ENCODE measurements at regions not wholly inside any gene's neighbourhood (a gene's known extent, or its start where the extent isn't known, plus 50 kb on each side); places are given as distances from the start of the nearest gene placed in this dataset.

- Mint-ChIP-seq H3K4me1 (no peaks in the 10 kb centered on the region), H3K4me3 (no peak overlapping the region), H3K27ac (no peak overlapping the region), H3K36me3 (no peaks in the 10 kb centered on the region), H3K27me3 (no peaks in the 10 kb centered on the region), H3K9me3 (no peaks in the 10 kb centered on the region)
- no peak for DNase-seq
- CTCF ChIA-PET: no interaction called here
Observed at GRCh38 chr4:128384765-128385598, 97.4 kb upstream of the PGRMC2 start.

GRCh38 chr4:128384091-128384520 lies 96.5 kb upstream of the PGRMC2 start:
- Mint-ChIP-seq H3K9me3 (no peaks in the 10 kb centered on the region), H3K27ac (no peak overlapping the region), H3K4me1 (no peaks in the 10 kb centered on the region), H3K36me3 (no peaks in the 10 kb centered on the region), H3K27me3 (no peaks in the 10 kb centered on the region), H3K4me3 (no peak overlapping the region)
- DNase-seq: no peak
- CTCF ChIA-PET: no interaction called here

- Mint-ChIP-seq H3K27me3 (no peaks in the 10 kb centered on the region), H3K4me3 (no peak overlapping the region), H3K36me3 (no peaks in the 10 kb centered on the region), H3K9me3 (peaks cover 9% of the 10 kb centered on the region), H3K27ac (no peak overlapping the region), H3K4me1 (no peaks in the 10 kb centered on the region)
- DNase-seq: no peak
- CTCF ChIA-PET: no interaction called here
Observed at GRCh38 chr4:128381748-128382559, 94.3 kb upstream of the PGRMC2 start.

DNA sequence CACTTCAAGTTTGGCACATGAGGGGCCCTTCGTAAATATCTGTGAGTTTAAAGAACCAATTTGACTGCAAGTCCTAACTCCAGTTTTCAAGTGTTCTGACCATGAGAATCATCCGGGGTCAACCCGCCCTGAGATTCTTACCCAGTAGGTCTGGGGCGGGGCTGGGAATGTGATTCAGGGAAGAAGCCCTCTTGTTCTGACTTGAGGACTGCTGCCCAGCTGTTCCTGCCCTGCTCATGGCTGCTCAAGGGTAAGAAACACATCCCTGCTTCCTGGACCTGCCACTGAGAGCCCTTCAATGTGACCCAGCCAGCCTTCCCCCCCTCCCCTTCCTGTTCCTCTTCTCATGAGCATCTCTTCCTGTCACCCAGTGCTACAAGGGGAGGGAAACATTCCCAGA lies 92.7 kb upstream of the PGRMC2 start:
- Mint-ChIP-seq H3K36me3 (no peaks in the 10 kb centered on the region), H3K4me3 (no peak overlapping the region), H3K27ac (no peak overlapping the region), H3K27me3 (no peaks in the 10 kb centered on the region), H3K4me1 (no peaks in the 10 kb centered on the region), H3K9me3 (peaks cover 15% of the 10 kb centered on the region)
- CTCF ChIA-PET: no interaction called here
- no peak for DNase-seq

DNA sequence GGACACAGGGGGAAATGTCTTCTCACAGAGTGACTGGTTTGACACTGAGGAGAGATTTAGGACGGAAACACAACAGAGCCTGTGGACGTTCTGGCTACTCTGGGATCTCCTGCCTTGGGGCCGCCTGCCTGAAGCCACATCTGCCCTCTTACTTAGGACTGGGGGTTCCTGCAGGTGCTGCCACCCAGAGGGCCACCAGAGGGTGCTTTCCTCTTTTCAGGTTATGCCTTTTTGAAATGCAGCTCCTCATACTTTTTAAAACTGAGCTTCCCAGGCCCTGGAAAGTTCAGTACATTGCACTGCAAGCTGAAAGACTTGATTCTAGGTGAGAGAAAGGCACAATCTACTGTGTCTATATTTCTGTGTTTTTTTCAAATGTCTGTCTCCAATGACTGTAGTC lies 92.2 kb upstream of the PGRMC2 start:
- no peaks in the 10 kb centered on the region for H3K27me3 Mint-ChIP-seq
- no peaks in the 10 kb centered on the region for H3K36me3 Mint-ChIP-seq
- no peak overlapping the region for H3K4me3 Mint-ChIP-seq
- H3K27ac Mint-ChIP-seq: no peak overlapping the region
- CTCF ChIA-PET: no interaction called here
- no peak for DNase-seq
- H3K4me1 Mint-ChIP-seq: no peaks in the 10 kb centered on the region
- peaks cover 15% of the 10 kb centered on the region for H3K9me3 Mint-ChIP-seq

DNA sequence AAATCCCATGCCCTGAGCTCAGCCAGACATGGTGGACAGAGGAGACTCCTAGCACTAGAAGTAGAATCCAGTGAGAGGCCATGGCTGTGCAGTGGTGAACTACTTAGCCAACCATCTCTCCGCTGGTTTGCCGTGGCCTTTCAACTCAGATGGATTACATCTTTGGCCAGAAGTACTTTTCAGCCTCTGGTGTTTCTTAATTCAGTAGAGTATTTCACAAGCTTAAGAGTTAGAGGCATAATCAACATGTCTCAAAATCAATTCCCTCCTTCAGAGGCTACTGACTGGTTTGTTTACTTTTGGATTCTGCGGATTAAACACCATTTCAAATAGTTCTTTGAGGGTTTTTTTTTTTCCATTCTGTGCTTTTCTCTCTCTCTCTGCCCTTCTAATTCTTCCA lies 91.1 kb upstream of the PGRMC2 start:
- Mint-ChIP-seq H3K27me3 (no peaks in the 10 kb centered on the region), H3K4me3 (no peak overlapping the region), H3K9me3 (peaks cover 15% of the 10 kb centered on the region), H3K36me3 (no peaks in the 10 kb centered on the region), H3K4me1 (no peaks in the 10 kb centered on the region), H3K27ac (no peak overlapping the region)
- no peak for DNase-seq
- CTCF ChIA-PET: no interaction called here

- Mint-ChIP-seq H3K27me3 (no peaks in the 10 kb centered on the region), H3K9me3 (peaks cover 15% of the 10 kb centered on the region), H3K4me1 (no peaks in the 10 kb centered on the region), H3K4me3 (no peak overlapping the region), H3K27ac (no peak overlapping the region), H3K36me3 (no peaks in the 10 kb centered on the region)
- no peak for DNase-seq
- CTCF ChIA-PET: no interaction called here
Observed at GRCh38 chr4:128376958-128377357, 89.3 kb upstream of the PGRMC2 start.

GRCh38 chr4:128376303-128376702 lies 88.7 kb upstream of the PGRMC2 start:
- H3K27ac Mint-ChIP-seq: no peak overlapping the region
- H3K4me3 Mint-ChIP-seq: no peak overlapping the region
- H3K9me3 Mint-ChIP-seq: peaks cover 15% of the 10 kb centered on the region
- no peaks in the 10 kb centered on the region for H3K36me3 Mint-ChIP-seq
- no peaks in the 10 kb centered on the region for H3K27me3 Mint-ChIP-seq
- H3K4me1 Mint-ChIP-seq: no peaks in the 10 kb centered on the region
- CTCF ChIA-PET: no interaction called here
- DNase-seq: no peak

GRCh38 chr4:128373628-128374027 lies 86.0 kb upstream of the PGRMC2 start:
- CTCF ChIA-PET: no interaction called here
- no peak overlapping the region for H3K4me3 Mint-ChIP-seq
- no peak for DNase-seq
- no peaks in the 10 kb centered on the region for H3K27me3 Mint-ChIP-seq
- H3K9me3 Mint-ChIP-seq: peaks cover 21% of the 10 kb centered on the region
- no peaks in the 10 kb centered on the region for H3K4me1 Mint-ChIP-seq
- H3K27ac Mint-ChIP-seq: no peak overlapping the region
- H3K36me3 Mint-ChIP-seq: no peaks in the 10 kb centered on the region

- CTCF ChIA-PET: no interaction called here
- no peak for DNase-seq
- H3K36me3 Mint-ChIP-seq: no peaks in the 10 kb centered on the region
Observed at GRCh38 chr4:128371876-128372275, 84.3 kb upstream of the PGRMC2 start.

GRCh38 chr4:128371001-128371777 lies 83.6 kb upstream of the PGRMC2 start:
- Mint-ChIP-seq H3K9me3 (peaks cover 7% of the 10 kb centered on the region), H3K27ac (no peak overlapping the region), H3K4me3 (no peak overlapping the region), H3K4me1 (no peaks in the 10 kb centered on the region), H3K36me3 (no peaks in the 10 kb centered on the region), H3K27me3 (no peaks in the 10 kb centered on the region)
- DNase-seq: no peak
- CTCF ChIA-PET: no interaction called here

More at GRCh38 chr4:128371876-128372275, 84.3 kb upstream of the PGRMC2 start:
- Mint-ChIP-seq H3K27ac (no peak overlapping the region), H3K4me1 (no peaks in the 10 kb centered on the region), H3K9me3 (peaks cover 11% of the 10 kb centered on the region), H3K27me3 (no peaks in the 10 kb centered on the region), H3K4me3 (no peak overlapping the region)

DNA sequence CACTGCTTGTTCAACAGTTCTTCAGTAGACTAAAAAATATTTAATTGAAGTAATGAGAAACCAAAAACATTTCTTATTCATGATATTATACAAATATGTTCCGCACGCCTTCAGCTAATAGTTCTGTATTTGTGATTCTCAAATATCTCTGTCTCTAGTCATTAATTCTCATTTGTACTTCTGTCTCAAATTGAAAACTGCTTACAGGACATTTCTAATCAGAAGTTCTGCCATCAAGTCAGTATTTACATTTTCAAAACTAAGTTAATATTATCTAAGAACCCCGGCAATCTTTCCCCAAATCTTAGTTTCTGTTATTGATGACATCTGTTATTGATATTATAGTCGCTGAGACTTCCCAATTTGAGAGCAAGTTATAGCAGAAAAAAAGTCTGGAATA lies 78.6 kb upstream of the PGRMC2 start:
- DNase-seq: no peak
- H3K4me3 Mint-ChIP-seq: no peak overlapping the region
- peaks cover 5% of the 10 kb centered on the region for H3K9me3 Mint-ChIP-seq
- no peak overlapping the region for H3K27ac Mint-ChIP-seq
- no peaks in the 10 kb centered on the region for H3K27me3 Mint-ChIP-seq
- H3K4me1 Mint-ChIP-seq: no peaks in the 10 kb centered on the region
- no peaks in the 10 kb centered on the region for H3K36me3 Mint-ChIP-seq
- CTCF ChIA-PET: no interaction called here

- Mint-ChIP-seq H3K36me3 (no peaks in the 10 kb centered on the region), H3K27ac (no peak overlapping the region), H3K4me3 (no peak overlapping the region), H3K9me3 (peaks cover under 1% of the 10 kb centered on the region), H3K27me3 (no peaks in the 10 kb centered on the region), H3K4me1 (no peaks in the 10 kb centered on the region)
- DNase-seq: no peak
- CTCF ChIA-PET: no interaction called here
Observed at GRCh38 chr4:128364565-128364964, 77.0 kb upstream of the PGRMC2 start.

GRCh38 chr4:128363966-128364365 lies 76.4 kb upstream of the PGRMC2 start:
- CTCF ChIA-PET: interaction anchor here (0.7 kb wide), 1 partner anchor 314 kb away, joined by 3 read pairs; no protein-coding TSS in a partner anchor
- Mint-ChIP-seq H3K36me3 (no peaks in the 10 kb centered on the region), H3K9me3 (no peaks in the 10 kb centered on the region), H3K4me3 (no peak overlapping the region), H3K27me3 (no peaks in the 10 kb centered on the region), H3K27ac (no peak overlapping the region), H3K4me1 (no peaks in the 10 kb centered on the region)
- no peak for DNase-seq
